ENCODE measurements at regions not wholly inside any gene's neighbourhood (a gene's known extent, or its start where the extent isn't known, plus 50 kb on each side); places are given as distances from the start of the nearest gene placed in this dataset.
A peak's percentile ranks its signal among the peaks of the same experiment; 100 is the strongest.

DNA sequence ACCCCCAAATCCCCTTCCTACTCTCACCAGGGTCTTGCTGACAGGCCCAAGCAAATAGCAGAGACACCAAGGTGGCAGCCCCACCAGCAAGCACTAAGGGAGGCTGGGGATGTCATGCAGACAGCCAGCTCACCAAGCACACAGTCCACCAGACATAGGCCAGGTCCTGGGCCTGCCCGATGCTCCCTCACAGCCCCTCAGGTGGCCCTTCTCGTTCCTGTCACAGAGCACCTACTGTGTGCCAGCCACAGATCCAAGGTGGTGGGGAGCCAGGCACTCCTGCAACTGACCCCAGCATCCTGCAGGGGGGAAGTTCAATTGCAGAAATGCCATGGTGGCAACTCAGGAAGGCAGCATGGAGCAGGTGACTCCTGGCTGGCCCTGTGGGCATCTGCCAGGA, 60.5 kb upstream of the PNMA1 start:
- no peak overlapping the region for H3K4me3 ChIP-seq (ENCODE audit: low read depth, low read length)
- DNase-seq (ENCODE audit: low read depth), result no peak
- TF ChIP-seq, protein P1, sequence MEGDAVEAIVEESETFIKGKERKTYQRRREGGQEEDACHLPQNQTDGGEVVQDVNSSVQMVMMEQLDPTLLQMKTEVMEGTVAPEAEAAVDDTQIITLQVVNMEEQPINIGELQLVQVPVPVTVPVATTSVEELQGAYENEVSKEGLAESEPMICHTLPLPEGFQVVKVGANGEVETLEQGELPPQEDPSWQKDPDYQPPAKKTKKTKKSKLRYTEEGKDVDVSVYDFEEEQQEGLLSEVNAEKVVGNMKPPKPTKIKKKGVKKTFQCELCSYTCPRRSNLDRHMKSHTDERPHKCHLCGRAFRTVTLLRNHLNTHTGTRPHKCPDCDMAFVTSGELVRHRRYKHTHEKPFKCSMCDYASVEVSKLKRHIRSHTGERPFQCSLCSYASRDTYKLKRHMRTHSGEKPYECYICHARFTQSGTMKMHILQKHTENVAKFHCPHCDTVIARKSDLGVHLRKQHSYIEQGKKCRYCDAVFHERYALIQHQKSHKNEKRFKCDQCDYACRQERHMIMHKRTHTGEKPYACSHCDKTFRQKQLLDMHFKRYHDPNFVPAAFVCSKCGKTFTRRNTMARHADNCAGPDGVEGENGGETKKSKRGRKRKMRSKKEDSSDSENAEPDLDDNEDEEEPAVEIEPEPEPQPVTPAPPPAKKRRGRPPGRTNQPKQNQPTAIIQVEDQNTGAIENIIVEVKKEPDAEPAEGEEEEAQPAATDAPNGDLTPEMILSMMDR (IDR thresholded peaks at IDR 0.05; ENCODE audit: insufficient read depth, low read depth, low read length, missing control alignments), result no peak

DNA sequence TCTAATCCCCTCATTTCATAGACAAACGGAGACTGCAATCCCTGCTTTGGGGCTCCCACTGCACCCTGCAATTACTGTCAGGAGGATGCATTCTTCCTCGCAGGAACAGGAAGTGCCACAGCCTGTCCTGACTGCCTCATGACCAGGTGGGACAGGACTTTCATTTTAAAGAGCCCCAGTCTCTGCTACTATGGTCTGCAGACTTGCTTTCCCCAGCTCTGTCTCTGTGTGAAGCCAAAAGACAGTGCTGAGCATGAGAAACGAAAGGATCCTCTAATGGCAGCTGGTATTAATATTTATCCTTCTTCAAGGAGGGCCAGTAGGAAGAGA, 60.0 kb upstream of the PNMA1 start:
- no peak overlapping the region for H3K4me3 ChIP-seq (ENCODE audit: low read depth, low read length)
- TF ChIP-seq, protein P1 (IDR thresholded peaks at IDR 0.05; ENCODE audit: insufficient read depth, low read depth, low read length, missing control alignments), result no peak
- peak; percentile 66 for DNase-seq (ENCODE audit: low read depth)

DNA sequence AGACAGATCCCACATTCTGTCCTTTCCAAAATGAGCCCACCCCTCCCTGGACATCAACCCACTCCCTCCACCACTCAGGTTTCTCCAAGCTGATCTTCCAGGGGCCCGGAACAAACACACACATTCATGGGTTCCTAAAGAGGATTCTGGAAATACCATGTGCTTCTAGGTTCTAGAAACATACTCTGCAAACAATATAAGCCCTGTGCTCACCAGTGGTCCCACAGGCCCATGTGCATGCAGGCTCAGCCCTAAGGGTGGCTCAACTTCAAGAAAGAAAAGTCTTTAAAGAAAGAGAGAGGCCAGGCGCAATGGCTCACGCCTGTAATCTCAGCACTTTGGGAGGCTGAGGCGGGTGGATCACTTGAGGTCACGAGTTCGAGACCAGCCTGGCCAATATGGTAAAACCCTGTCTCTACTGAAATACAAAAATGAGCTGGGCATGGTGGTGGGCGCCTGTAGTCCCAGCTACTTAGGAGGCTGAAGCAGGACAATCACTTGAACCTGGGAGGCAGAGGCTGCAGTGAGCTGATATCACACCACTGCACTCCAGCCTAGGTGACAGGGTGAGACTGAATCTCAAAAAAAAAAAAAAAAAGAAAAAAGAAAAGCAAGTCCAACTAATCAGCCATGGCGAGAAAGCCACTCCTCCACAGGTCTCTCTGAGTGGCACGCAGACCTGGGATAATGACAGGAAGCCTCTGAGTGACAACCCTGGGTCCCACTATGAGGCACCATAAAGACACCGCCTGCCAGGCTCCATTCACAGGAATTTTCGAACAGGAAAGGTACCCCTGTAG, 59.5 kb upstream of the PNMA1 start:
- DNase-seq (ENCODE audit: low read depth), result peak; percentile 24
- H3K4me3 ChIP-seq (ENCODE audit: low read depth, low read length), result no peak overlapping the region
- TF ChIP-seq, protein P1 (IDR thresholded peaks at IDR 0.05; ENCODE audit: insufficient read depth, low read depth, low read length, missing control alignments), result no peak

DNA sequence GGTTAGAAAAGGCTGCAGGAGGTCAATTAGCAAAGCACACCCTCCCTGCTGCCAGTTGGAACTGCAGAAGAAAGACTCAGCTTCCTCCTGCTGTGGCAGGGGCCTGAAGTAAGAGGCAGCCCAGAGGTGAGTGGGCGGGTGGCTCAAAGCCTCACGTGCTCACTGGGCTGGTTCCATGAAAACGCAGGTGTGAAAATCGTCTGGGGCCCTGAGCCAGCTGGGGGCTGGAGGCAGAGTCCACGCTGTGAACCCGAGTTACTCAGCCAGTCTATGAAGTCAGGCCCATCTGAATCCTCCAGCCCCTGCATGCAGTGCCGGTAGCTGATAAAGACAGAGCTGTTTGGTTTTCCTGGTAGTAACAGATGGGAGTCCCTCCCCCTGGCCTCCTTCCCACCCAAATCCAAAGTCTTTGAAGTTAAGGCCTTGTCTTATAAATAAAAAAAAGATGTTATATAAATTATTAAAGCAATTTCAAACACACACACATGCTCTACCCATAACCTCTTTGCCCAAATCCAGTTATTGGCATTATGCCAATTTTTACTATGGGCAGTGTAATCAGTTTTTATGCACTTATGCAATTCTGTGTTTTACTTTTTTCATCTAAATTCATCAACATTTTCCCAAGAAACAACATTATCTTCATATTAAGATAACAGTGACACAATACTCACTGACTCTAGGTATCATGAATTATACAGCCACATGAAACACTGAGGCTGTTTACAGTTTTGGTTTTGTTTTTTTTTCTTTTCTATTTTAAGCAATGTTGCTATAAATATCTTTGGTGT, 57.9 kb upstream of the PNMA1 start:
- peak; percentile 95 for DNase-seq (ENCODE audit: low read depth)
- TF ChIP-seq, protein P1 (IDR thresholded peaks at IDR 0.05; ENCODE audit: insufficient read depth, low read depth, low read length, missing control alignments), result no peak
- H3K4me3 ChIP-seq (ENCODE audit: low read depth, low read length), result peak overlapping the region; percentile 49

DNA sequence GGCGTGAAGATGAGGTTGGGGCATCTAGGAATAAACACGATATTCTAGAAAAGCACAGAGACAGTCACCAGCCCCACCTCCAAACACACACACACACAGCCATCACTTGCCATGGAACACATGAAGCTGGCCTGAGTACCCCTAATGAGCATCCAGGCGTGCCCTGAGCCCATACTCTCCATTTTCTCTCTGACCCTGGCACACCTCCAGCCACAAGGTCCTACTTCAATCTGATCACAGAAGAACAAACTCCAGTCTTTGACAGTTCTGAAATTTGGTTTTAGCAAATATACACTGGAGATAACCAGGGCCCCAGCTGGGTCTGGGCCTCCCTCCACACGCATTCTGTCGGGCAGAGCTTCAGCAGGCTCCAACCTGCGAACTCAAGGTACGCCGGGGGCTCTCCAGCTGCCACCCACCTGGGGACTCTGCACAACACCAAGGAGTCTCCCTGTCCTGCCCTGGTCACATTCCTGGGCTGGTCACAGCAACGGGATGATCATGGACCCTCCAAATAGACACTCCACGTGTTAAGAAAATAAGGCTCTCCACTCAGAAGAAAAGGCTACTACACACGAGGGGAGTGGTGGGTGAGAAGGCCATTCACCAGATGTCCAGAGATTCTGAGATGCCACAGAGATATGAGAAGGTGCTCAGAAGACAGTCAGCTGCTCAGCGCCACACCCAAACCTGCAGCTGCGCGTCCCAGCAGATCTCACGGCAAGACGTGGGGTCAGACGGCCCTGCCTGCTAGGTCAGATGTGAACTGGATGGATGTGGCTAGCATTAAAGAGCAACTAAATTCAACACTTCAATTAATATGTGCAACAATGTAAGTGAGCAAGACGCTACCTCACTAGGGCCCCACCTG, 57.0 kb upstream of the PNMA1 start:
- H3K4me3 ChIP-seq (ENCODE audit: low read depth, low read length), result peak overlapping the region; percentile 49
- TF ChIP-seq, protein P1 (IDR thresholded peaks at IDR 0.05; ENCODE audit: insufficient read depth, low read depth, low read length, missing control alignments), result no peak
- no peak for DNase-seq (ENCODE audit: low read depth)

DNA sequence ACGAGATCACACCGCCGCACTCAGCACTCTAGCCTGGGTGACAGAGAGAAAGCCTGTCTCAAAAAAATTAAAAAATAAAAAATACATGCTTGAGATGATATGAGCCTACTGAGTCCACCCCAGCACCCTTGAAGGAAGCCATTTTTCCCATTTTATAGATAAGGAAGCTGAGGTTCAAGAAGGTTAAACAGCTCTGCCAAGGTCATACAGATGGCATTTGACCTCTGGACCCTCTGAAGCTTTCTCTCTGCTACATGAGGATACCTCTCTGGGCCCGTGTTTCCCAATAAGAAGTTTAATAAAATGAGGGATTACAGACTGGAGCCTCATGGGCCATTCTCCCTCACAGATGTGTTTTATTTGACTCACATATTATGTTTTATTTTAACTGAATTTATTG, 53.9 kb upstream of the PNMA1 start:
- TF ChIP-seq, protein P1 (IDR thresholded peaks at IDR 0.05; ENCODE audit: insufficient read depth, low read depth, low read length, missing control alignments), result no peak
- no peak for DNase-seq (ENCODE audit: low read depth)
- no peak overlapping the region for H3K4me3 ChIP-seq (ENCODE audit: low read depth, low read length)

All from GM12865 (cell line).